Thyroid gland (tissue), 4 donors: ENCODE measurements at regions not wholly inside any gene's neighbourhood (a gene's known extent, or its start where the extent isn't known, plus 50 kb on each side); places are given as distances from the start of the nearest gene placed in this dataset.

Experiments used
- POLR2A ChIP-seq, 2 donors: fragments of 450-650 bp; IDR thresholded peaks; one replicate each; pipeline ENCODE4 v1.6.1; 2017; ENCODE audit warnings: antibody characterized with exemption in 2 of 2, mild to moderate bottlenecking in 2 of 2, moderate library complexity in 1 of 2
- TF ChIP-seq, protein P1 (sequence below), 6 experiments: fragments of 200-600 bp in 3 of 6; fragments of 450-650 bp in 3 of 6; sonication (generic) in 3 of 6; IDR thresholded peaks; one replicate each; pipeline ENCODE4 v1.5.1; 2016 to 2019; ENCODE audit warnings: antibody characterized with exemption in 6 of 6, mild to moderate bottlenecking in 2 of 6, inconsistent platforms in 1 of 6, moderate library complexity in 1 of 6

DNA sequence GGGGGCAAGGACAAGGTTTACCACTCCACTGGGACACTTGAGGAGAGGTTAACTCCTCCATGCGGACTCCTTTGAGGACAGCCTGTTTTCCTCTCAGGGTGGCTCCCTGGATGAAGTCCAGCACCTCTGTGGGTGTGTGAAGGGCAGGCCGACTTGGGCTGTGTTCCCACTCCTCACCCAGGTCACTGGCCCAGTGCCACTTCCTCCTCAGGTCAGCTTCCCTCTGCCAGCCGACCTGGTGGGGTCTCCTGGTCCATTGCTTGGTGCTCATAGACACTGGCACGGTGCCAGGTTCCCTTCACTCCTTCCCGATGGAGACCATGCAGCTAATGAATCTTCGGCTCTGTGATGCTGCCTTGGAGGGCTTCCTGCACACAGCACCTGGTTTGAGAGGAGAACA is 146.4 kb upstream of the RTL1 start:
- TF ChIP-seq, protein P1, sequence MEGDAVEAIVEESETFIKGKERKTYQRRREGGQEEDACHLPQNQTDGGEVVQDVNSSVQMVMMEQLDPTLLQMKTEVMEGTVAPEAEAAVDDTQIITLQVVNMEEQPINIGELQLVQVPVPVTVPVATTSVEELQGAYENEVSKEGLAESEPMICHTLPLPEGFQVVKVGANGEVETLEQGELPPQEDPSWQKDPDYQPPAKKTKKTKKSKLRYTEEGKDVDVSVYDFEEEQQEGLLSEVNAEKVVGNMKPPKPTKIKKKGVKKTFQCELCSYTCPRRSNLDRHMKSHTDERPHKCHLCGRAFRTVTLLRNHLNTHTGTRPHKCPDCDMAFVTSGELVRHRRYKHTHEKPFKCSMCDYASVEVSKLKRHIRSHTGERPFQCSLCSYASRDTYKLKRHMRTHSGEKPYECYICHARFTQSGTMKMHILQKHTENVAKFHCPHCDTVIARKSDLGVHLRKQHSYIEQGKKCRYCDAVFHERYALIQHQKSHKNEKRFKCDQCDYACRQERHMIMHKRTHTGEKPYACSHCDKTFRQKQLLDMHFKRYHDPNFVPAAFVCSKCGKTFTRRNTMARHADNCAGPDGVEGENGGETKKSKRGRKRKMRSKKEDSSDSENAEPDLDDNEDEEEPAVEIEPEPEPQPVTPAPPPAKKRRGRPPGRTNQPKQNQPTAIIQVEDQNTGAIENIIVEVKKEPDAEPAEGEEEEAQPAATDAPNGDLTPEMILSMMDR (IDR thresholded peaks at IDR 0.05) = no peak
- no peak for TF ChIP-seq POLR2A (IDR thresholded peaks at IDR 0.05)
